DMS53 (cell line): ENCODE measurements at regions not wholly inside any gene's neighbourhood (a gene's known extent, or its start where the extent isn't known, plus 50 kb on each side); places are given as distances from the start of the nearest gene placed in this dataset.
"Not testable (repeated sequence)": the region's sequence is repeated elsewhere in the genome, so short reads cannot be mapped to it uniquely, and the experiment has no call there.

Experiments used
- DNase-seq: peaks from one replicate; lab custom pipeline; 2025; lab: John Stamatoyannopoulos, UW

DNA sequence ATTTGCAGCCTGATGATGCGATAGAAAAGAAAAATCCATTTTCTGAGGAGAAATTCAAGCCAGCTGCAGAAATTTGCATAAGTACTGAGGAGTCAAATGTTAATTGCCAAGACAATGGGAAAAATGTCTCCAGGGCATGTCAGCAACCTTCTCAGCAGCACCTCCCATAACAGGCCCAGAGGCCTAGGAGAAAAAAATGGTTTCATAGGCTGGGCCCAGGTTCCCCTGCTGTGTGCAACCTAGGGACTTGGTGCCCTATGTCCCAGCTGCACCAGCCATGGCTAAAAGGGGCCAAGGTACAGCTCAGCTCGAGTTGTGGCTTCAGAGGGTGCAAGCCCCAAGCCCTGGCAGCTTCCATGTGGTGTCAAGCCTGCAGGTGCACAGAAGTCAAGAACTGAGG lies 144.8 kb upstream of the PRKD1 start:
- DNase-seq, result not testable (repeated sequence)

DNA sequence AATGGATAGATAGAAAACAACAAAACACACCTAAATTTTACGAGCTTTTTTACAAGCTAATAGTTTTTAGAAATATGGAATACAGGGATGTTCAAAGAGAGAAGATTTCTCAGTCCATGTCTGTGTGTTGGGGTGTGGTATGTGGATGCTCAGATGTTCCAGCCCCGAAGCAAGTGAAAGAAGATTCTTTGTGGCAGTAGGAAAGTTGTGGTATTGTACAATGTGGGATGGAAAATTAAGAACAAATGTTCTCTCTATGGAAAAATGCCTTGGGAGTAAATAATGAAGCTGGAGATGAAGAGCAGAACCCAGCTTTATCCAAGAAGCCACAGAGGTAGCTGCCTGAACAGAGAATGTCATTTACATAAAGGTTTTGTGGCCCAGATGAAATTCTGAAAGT lies 150.3 kb upstream of the PRKD1 start:
- DNase-seq, result no peak

DNA sequence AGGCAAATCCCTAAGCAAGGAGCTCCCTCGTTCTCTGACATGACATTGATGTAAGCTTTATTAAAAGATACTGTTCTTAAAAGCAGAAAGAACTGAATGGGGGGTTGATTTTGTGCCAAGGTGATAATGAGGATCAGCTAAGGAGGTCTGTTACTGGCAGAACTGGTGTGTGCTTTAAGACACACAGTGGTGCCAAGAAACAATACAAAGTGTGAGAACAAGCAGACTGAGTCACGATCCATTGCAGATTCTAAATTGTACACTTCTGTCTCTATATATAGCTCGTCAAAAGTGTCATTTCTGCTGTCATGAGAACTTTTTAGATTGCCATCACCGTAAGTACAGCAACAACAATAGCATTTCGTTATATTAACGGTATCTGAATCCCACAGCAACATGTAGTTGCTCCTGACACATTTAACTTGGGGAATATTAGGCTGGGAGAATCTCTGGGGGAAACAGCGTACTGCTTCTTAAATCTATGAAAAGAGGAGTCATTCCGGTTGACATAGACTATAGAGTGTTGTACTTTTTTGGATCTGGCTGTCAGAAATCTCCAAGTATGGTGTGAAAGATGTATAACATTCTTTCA lies 151.3 kb upstream of the PRKD1 start:
- DNase-seq, result no peak

DNA sequence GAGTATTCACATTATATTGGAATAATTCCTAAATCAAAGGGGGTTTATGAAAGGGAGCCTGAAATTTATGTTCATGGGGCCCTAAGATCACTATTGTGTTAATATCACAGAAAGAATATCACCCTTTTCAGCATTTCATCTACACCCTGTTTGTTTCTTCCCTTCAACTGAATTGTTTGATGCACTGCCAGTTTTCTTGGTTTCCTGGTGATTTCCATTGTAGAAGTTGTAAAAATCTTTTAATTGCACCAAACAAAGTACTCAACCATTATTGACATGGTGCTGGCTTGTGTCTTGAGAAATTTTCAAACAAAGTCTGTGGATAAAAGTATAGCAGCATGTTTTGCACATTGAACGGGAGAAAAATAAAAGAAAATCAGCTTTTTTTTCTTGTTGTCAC lies 154.8 kb upstream of the PRKD1 start:
- no peak for DNase-seq

DNA sequence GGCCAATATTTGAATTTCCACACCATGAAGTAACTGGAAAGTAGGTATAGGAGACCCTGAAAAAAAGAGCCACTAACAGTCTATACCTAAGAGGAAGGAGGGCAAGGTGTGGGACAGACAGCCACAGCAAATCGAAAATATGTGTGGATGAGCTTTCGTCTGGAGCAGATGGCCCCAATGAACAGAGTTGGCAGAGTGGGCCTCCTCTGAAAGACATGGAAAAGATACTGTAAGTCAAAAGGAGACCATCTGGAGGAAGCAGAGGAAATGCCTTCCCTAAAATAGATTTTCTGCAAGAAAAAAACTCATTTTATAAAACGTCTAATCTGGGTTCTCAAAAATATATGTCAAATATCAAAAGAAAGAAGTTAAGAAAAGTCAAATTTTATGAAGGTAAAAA lies 157.2 kb upstream of the PRKD1 start:
- no peak for DNase-seq

DNA sequence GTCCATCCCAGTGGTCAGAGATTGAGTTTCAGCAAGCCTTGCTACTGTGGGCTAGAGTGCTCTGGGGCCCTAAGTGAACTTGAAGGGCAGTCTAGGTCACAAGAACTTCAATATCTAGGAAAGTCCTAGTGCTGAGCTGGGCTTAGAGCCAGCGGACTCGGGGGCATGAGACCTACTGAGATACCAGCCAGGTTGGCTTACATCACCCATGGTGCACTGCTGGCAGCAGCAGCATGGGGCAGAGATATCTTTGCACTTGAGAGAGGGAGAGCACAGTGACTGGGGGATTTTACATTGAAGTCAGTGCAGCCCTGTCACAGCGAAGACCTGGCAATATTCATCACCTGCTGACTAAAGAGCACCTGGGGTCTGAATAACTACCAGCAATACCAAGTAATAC lies 158.3 kb upstream of the PRKD1 start:
- no peak for DNase-seq

DNA sequence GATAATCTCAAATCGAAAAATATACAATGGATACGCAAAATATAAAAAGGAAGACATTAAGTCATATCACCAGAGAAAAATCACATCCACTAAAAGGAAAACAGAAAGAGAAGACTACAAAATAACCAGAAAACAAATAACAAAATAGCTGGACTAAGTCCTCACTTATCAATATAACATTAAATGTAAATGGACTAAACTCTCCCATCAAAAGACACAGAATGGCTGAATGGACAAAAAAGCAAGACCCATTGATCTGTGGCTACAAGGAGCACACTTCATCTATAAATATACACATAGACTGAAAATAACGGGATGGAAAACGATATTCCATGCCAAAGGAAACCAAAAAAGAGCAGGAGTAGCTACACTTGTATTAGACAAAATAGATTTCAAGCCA lies 161.0 kb upstream of the PRKD1 start:
- no peak for DNase-seq

DNA sequence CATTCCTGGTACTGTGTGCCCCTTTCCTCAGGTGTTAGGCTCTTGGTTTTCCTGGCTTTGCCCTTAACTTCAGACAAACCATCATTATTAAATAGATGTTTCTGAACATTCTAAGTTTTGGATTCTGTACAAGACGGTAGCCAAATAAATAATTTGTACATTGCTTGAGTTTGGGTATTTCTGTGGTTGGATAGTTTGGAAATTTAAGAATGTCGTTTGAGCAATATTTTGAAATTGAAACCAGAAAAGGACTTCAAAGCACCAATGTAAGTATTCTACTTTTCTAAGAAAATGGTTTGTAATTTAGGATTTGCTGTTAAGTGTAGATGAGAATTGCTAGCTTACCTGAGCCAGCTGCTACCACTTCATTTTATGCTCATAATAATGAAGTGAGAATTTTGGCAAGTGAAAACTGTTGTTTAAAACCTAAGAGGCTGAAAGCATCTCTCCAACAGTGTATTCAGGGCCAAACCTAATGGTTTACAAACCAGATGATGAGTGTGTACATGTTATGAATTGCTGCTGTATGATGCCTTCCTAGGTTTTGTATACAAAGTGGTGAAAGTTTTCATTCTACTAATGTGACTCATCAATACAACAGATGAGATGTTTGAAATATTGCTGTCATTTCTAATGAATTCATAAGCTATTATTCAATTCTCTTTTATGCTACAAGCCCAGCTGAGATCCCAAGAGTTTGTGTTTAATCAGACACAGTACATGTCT lies 181.5 kb upstream of the PRKD1 start:
- DNase-seq, result no peak

DNA sequence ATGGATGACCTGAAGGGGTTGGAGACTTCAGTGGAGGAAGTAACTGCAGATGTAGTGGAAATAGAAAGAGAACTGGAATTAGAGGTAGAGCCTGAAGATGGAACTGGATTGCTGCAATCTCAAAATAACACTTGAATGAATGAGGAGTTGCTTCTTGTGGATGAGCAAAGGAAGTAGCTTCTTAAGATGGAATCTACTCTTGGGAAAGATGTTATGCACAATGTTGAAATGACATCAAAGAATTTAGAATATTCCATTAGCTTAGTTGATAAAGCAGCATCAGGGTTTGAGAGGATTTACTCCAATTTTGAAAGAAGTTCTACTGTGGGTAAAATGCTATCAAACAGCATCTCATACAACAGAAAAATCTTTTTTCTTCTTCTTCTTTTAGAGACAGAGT lies 186.4 kb upstream of the PRKD1 start:
- no peak for DNase-seq

DNA sequence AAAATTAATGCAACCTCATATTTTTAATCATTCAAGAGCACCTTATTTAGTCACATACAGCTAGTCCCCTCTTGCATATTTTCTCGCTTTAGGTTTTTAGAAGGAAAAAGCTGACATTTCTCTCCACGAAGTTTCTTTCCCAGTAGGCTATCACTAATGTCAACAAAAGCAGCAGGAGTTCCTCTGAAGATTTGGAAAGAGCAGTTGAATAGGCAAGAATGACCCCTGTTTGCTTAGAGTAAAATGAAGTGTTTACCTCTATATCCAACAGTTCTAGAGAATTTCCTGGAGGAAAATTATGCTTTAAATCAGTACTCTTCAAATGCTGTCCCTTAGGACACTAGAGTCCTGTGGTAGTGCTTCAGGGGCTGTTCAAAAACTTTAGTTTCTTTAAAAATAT lies 188.1 kb upstream of the PRKD1 start:
- peak; percentile 11 for DNase-seq

DNA sequence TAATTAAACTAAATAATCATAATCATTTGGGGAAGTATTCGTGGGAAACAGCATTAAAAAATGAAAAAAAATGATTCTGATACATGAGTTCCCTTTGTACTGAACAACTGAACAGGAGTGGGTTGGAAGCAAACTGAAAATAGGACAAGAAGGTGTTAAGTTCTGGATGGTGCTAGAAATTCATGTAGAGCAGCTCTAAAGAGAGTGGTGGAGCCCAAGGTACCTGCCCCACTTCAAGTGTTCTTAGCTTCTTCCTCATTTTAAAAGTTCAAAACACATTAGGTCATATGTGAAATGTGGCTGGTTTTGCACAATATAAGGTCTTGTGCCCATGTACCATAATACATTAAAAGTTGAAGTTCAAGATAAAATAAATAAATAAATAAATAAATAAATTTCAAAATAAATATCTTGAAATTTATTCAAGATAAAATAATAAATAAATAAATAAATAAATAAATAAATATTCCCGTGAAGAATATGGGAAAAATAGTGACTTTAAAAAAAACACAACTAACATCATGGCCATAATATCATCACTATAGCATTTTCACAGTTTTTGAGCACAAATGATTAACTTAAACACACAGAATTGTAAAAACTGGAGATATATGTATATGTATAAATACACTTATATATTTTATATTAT lies 191.5 kb upstream of the PRKD1 start:
- DNase-seq, result no peak

DNA sequence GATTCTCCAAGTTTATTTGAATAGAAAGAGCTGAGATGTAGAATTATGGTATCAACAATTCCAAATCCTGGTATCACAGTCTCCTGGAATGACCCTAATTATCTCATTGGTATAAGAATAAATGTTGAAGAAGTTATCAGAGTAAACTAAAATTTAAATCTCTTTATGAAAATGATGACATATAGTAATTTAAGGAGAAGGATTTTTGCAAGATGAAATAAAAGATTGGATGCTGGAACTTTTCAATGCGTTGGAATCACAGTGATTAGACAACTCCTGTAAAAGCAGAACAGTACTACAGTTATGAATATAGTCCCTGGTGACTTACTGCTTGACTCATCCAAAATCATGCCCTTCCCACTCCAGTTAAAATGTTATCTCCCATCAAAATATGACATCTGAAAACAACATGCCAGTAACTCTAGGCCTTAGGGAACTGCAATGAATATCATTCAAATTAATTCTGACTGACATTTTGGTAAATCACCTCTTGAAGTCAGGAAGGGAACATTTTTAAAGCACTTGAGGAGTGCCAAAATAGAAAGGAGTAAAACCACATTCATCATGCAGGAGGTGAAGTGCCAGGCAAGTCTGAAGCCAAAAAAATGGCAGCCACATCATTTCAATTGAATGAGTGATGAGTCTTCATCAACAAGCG lies 197.8 kb upstream of the PRKD1 start:
- no peak for DNase-seq

DNA sequence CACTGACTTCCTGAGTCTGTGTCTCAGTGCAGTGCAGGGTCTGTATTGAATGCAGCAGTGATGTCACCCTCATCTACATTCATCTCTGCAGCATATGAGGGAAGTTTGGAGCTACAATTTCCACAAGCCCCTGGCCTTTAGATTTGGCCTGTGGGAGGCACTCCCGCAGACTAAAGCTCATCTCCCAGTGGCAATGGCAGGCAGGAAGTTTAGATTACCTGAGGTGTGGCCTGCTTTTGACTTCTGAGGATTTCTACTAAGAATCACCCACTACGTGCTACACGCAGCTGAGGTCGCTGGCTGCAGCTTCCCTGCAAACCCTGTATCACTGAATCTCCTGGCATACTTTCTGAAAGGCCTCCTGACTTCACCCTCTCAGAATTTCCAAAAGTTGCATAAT lies 202.2 kb upstream of the PRKD1 start:
- no peak for DNase-seq

DNA sequence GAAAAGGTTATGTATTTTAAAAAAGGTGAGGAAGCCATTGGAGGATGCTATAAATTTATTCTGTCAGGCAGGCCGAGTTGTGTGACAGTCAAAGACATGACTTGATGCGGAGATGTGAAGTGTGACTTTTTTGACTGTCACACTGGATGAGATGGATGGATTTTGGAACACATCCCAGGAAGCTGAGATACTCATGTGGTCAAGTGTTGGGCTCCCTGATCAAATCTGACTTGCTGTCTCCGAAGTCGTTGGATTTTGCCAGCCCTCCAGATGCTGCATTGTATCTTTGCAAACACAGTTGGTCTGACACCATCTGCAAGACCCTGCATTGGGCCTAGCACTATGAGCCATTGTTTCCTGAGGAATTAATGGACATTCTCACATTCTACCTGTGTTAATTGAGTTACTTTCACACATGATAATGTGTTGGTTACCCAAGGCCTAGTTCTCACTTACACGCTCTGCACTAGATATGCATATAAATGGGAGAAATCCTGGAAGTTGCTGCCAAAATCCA lies 204.0 kb upstream of the PRKD1 start:
- DNase-seq, result no peak

DNA sequence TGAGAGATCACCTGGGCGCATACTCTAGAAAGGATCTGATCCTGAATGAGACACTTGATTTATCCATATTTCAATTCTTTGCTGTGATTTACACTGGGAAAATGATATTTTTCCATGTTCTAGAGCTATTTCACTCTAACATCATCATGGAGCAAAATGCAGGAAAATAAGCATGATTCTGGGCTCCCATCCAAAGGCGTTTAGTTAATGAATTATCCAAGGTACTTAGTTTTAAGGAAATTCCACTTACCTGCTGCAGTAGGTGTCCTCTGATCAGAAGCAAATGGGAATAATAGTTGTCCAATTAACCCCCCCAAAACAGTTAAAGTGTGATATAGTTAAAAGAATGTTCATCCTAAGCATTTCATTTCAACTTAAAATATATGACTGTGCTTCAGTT lies 204.5 kb upstream of the PRKD1 start:
- DNase-seq, result no peak

DNA sequence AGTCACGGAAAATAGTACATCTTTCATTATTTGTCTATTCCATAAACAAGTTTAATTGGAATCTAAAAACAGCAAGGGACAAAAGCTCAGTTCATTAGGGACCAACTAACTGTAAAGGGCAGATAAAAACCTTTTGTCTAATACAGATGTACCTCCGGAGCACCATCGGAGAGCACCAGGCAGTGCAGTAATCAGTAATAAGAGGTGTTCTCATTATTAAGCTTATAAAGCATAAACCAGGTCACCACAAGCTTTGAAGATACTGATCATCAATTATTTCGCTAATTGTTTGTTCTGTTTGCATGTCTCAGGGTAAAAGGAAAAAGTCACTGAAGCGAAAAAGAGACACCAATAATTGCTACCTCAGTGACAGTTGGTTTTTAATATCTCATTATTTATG lies 207.3 kb upstream of the PRKD1 start:
- DNase-seq, result no peak

DNA sequence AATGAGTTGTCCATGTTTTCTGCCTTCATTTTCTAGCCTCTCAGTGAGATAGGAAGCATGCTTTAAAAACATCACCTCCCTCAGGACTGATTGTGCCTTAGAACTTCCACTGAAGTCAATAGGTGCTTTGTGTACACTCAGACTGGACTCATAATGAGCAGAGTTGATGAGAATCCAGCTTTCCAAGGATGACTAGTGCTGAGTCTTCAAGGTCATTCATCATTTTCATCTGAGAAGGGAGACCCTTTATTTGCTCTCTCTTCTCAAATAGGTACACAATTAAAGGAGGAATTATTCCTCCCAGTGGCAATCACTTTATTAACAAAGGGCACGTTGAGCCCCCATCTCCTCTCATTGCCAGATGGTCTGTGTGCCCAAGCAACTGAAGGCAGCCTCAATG lies 210.9 kb upstream of the PRKD1 start:
- DNase-seq, result no peak

DNA sequence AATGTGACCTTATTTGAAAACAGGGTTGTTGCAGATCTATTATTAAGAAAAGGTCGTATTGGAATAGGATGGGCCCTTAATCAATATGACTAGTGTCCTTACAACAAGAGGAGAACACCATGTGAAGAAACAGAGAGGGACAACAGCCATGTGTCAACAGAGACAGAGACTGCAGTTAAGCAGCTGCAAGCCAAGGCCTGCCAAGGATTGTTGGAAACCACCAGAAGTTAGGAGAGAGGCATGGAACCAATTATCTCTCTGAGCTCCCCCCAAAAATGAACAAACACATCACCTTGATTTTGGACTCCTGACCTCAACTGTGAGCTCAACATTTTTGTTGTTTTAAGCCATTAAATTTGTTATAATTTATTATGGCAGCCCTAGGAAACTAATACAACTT lies 214.6 kb upstream of the PRKD1 start:
- no peak for DNase-seq

DNA sequence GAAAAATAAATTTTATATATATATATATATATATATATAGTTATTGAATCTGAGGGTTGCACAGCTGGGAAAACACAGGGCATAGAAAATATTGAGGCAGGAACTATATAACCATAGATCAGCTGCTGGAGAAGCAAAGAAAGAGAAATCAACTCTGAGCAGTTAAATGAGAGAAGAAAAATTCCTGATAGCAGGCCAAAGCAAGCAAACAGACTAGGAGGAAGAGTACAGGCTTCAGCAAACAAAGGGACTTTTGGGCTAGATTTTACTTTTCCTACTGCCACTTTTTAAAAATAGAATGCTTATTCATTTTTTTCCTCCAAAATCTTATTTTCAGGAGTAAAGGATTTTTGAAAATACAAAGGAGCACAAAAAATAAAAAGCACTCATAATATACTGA lies 216.0 kb upstream of the PRKD1 start:
- no peak for DNase-seq

DNA sequence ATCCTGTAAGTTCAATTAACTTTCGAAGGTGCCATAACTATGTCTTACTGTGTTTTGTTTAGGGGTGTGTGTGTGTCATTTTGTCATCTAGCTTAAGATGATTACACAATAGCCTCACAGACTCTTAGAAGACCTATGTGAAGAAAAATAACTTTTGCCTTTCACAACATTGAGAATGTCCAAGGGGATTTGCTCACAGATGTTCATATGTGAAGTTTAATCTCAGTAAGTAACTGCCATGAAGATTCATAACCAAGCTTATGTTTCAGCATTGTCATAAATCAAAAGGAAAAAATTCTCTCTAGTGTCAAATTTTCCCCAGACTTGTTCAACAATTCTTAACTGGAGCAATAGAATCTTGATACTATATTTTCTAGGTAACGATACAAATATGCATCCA lies 226.1 kb upstream of the PRKD1 start:
- DNase-seq, result no peak

DNA sequence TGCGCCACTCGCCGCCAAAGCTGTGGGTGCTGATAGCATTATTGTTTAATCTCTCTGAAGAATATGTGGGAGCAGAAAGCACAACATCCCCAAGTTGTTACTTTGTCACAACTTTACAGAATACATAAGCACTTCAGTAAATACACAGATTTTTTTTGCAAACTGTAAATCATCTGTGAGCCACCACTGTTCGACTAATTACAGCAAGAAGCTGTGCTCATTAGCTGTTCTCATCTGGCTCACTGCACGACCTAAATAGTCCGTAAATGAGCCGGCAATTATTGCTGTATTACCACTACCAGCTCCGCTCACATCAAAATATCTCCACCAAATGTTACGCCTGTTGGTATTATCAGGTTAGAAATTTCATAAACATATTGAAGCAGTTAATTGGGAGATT lies 228.9 kb upstream of the PRKD1 start:
- no peak for DNase-seq

DNA sequence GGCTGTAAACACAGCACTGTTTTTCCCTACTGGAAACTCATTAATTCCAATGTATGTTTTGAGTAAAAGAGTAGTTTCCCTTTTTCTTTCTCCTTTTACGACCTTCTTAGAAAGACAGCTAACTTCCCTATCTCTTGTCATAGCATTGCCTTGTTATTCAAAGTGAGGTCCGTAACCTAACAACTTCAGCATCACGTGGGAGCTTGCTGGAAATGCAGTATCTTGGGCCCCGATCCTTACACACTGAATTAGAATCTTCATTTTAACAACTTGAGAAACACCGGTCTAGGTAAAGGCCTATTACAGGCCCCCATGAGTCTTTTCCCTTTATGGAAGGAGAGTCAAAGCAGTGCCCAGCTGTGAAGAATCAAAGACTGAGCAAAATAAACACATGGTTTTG lies 230.7 kb upstream of the PRKD1 start:
- no peak for DNase-seq

DNA sequence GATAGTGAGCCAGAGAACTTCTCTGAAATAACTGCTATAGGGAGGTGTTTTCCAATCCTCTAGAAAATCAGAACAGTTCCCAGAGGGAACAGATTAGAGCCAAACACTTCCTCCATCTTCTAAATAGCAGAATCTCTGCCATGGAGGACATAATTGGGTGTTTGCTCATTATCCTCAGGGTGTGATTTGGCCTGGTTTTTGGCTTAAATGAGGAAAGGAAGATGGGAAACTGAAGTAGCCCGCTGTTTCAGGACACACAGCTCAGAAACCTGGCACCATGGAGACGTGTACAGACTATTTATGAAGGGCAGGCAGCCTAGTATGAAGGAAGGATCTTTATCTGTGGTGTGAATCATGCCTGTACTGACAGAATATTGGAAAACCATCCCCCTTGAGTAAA lies 231.7 kb upstream of the PRKD1 start:
- DNase-seq, result no peak
